ENCODE measurements at regions not wholly inside any gene's neighbourhood (a gene's known extent, or its start where the extent isn't known, plus 50 kb on each side); places are given as distances from the start of the nearest gene placed in this dataset.
A peak's percentile ranks its signal among the peaks of the same experiment; 100 is the strongest.

DNA sequence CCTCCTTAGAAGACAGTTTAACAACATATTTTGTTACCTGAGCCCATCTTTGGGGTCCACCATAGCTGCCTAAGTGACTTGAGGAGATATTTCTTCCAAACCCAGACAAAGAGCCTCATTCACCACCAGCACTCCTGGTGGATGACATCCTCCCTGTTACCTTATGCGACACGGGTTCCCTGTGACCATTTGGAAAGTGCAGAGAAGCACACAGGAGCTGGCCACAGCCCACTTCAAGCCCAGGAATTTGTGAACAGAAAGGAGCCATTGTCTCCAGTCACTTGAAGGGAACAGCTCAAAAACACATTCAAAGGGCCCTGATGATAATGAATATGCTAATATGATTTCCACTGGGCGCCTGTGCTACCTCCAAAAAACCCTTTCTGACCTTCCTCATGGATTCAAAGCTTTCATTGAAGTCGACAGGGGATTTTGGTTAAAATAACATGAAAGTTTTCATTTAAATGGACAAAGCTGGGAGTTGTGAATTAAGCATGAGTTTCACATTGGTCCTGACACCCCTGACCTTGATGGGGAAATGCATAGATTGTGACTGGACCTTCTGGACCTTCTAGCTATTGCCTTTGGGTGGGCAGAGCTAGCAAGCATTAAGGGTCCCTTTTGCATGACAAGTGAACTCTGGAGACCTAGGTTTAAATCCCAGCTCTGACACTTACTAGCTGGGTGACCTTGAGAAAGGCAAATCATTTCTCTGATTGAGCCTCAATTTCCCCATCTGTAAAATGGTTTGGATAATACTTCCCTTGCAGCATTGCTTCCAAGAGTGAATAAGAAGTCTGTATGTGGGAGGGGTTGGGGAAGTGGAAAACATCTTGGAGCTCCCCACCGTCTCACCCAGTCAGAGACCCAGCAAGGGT is 83.3 kb upstream of the SIRPA start:
- Mint-ChIP-seq H3K4me3 (peak overlapping the region; percentile 41), H3K27me3 (no peaks in the 10 kb centered on the region), H3K36me3 (ENCODE audit: low read depth) (peaks cover 9% of the 10 kb centered on the region)

DNA sequence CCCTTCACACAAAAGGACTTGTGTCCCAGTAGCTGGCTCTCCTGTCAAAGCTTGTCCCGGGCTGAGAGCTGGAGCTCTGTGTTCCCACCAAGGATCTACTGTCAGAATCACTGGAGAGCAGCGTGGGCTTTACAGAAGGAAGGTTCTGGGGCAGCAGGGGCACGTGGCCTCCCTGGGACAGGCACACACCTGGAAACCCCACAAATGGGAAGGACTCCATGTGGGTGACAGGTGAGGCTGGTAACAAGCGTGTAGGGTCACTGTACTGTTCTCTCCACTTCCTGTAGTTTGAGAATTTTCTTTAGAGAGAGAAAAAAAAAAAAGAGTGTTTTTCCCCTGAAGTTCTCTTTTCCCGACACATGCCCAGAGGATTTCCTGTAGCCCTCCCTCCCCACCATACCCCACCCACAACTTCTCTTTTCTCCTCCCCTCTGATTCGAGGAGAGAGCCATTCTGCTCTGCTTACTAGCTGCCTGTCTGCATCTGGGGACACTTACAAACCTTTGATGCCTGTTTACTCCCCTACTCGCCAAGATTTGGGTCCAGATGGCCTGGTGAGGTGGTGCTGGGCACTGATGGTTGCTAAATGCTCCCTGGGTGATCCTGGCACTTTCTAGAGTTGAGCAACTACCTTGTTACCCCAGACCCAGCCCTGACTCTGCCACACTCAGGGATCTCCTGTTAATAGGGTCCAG is 84.1 kb upstream of the SIRPA start:
- Mint-ChIP-seq H3K27me3 (no peaks in the 10 kb centered on the region), H3K4me3 (peak overlapping the region; percentile 41), H3K27ac (peak overlapping the region; percentile 94)

More for the DNA sequence above, 83.3 kb upstream of the SIRPA start:
- intact Hi-C loops (cut with micrococcal nuclease): no loop called here
- Mint-ChIP-seq H3K9me3 (no peaks in the 10 kb centered on the region), H3K4me1 (ENCODE audit: low read depth) (peaks cover 91% of the 10 kb centered on the region), H3K27ac (peak overlapping the region; percentile 94)

DNA sequence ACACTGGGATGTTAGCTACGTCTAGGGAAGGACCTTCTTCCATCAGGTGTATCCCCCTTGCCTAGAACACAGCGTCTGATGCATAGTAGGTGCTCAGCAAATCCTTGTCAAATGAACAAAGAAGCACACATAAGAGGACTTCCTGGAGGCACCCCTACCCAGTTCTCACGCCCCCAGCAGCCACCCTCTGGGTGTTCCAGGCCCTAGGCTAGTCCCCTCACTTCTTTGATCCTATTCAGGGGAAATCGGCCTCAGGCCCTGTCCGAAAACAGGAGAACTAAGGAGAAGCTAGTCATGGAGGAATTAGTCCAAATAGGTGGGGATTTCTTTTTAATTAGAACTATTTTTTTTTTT is 84.7 kb upstream of the SIRPA start:
- Mint-ChIP-seq H3K27ac (peak overlapping the region; percentile 94), H3K4me1 (ENCODE audit: low read depth) (peaks cover 86% of the 10 kb centered on the region), H3K9me3 (no peaks in the 10 kb centered on the region), H3K36me3 (ENCODE audit: low read depth) (peaks cover 9% of the 10 kb centered on the region), H3K4me3 (no peak overlapping the region), H3K27me3 (no peaks in the 10 kb centered on the region)
- intact Hi-C loops (cut with micrococcal nuclease): no loop called here

More for the DNA sequence above, 84.1 kb upstream of the SIRPA start:
- H3K4me1 Mint-ChIP-seq (ENCODE audit: low read depth): peaks cover 90% of the 10 kb centered on the region
- H3K36me3 Mint-ChIP-seq (ENCODE audit: low read depth): peaks cover 9% of the 10 kb centered on the region
- no peaks in the 10 kb centered on the region for H3K9me3 Mint-ChIP-seq
- intact Hi-C loops (cut with micrococcal nuclease): no loop called here

DNA sequence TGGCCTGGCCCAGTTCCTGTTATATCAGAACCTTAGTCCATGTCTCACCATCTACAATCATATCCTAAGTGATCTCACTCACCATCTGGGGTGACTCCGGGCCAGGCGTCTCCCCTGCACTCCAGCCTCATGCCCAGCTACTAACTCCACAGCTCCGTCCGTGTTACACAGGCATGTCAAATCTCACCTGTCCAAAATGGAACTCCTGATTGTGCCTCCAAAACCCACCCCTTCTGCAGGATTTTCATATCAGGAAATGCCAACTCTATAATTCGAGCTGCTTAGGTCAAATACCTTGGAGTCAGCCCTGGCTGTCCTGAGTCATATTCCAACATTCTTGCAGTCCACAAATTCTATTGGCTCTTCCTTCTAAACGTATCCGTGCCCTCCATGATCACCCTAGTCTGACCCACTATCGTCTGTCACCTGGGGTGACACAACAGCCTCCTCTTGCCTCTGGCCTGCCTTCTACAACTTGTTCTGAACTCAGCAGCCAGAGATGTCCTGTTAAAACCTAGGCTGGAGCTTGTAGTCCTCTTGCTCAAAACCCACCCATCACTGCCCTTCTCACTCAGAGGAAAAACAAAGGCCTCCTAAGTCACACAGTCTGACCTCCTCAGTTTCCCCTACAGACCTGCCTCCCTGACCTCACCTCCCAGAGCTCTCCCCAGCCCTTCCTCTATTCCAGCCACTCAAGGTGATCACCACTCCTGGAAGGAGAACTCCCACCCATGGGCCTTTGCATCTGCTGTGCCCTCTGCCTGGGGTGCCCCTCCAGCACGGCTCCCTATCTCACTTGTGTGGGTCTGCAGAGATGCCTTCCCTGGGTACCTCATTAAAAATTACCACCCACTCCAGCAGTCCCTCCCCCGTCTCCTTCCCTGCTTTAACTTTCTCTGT is 85.3 kb upstream of the SIRPA start:
- Mint-ChIP-seq H3K4me1 (ENCODE audit: low read depth) (peaks cover 87% of the 10 kb centered on the region), H3K9me3 (no peaks in the 10 kb centered on the region), H3K36me3 (ENCODE audit: low read depth) (peaks cover 9% of the 10 kb centered on the region), H3K4me3 (no peak overlapping the region), H3K27ac (peak overlapping the region; percentile 94), H3K27me3 (no peaks in the 10 kb centered on the region)
- intact Hi-C loops (cut with micrococcal nuclease): no loop called here

DNA sequence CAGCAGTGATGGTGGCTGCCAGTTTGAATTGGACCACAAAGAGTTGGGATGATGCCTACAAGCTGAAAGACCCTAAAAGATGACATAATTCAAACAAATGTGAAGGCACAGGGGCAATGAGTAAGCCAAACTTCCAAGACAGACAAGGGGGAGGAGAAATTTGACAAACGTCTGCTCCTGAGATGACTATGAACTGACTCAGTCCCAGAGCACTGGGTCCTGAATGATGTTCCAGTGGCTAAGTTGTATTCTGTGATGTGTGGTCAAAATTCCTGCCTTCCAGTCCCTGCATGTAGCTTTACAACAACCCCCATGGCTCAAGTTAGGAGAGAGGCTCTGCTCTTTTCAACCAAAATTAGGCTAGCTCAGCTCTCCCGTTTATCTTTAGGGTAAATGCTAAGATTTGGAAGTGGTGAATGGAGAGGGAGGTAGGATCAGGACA is 86.1 kb upstream of the SIRPA start:
- Mint-ChIP-seq H3K27ac (peak overlapping the region; percentile 94), H3K9me3 (no peaks in the 10 kb centered on the region), H3K36me3 (ENCODE audit: low read depth) (peaks cover 9% of the 10 kb centered on the region), H3K4me3 (no peak overlapping the region), H3K4me1 (ENCODE audit: low read depth) (peaks cover 89% of the 10 kb centered on the region), H3K27me3 (no peaks in the 10 kb centered on the region)
- intact Hi-C loops (cut with micrococcal nuclease): no loop called here

DNA sequence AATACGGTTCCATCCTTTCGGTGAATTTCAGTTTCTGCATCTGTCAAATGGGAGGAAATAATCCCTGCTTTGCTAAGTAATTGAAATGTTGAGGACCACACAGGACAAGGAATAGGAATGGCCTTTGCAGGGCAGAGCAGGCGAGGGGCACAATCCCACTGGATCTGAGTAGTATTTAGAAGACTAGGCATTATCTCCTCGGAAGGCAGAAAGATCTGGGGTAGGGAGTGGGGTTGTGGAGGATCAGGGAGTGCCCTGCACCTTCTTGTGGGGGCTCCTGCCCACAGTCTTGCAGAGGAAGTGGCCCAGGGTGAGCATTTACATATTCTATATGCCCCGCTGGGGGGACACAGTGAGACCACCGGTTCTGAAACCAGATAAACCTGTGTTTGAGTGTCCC is 87.1 kb upstream of the SIRPA start:
- intact Hi-C loops (cut with micrococcal nuclease): no loop called here
- no peak overlapping the region for H3K4me3 Mint-ChIP-seq
- H3K4me1 Mint-ChIP-seq (ENCODE audit: low read depth): peaks cover 84% of the 10 kb centered on the region
- H3K36me3 Mint-ChIP-seq (ENCODE audit: low read depth): peaks cover 9% of the 10 kb centered on the region
- no peaks in the 10 kb centered on the region for H3K27me3 Mint-ChIP-seq
- no peaks in the 10 kb centered on the region for H3K9me3 Mint-ChIP-seq
- peak overlapping the region; percentile 43 for H3K27ac Mint-ChIP-seq

DNA sequence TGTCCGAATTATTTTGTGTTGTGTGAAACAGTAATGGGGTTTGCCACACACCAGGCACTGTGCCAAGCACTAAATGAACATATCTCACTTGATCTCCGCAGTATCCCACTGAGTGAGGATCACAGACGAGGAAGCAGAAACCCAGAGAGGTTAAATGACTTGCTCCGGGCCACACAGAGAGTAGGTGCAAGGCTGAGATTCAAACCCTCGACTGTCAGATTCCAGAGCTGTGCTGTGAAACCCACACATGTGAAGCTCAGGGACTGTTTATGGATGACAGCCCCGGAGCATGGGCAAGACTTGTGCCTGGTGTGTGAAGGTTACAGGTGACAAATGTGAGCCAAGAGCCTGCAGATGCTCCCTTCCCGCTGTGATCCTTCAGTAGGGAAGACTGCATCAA is 87.8 kb upstream of the SIRPA start:
- Mint-ChIP-seq H3K9me3 (no peaks in the 10 kb centered on the region), H3K27me3 (no peaks in the 10 kb centered on the region), H3K4me1 (ENCODE audit: low read depth) (peaks cover 84% of the 10 kb centered on the region), H3K36me3 (ENCODE audit: low read depth) (peaks cover 9% of the 10 kb centered on the region), H3K27ac (peak overlapping the region; percentile 43), H3K4me3 (no peak overlapping the region)
- intact Hi-C loops (cut with micrococcal nuclease): no loop called here

DNA sequence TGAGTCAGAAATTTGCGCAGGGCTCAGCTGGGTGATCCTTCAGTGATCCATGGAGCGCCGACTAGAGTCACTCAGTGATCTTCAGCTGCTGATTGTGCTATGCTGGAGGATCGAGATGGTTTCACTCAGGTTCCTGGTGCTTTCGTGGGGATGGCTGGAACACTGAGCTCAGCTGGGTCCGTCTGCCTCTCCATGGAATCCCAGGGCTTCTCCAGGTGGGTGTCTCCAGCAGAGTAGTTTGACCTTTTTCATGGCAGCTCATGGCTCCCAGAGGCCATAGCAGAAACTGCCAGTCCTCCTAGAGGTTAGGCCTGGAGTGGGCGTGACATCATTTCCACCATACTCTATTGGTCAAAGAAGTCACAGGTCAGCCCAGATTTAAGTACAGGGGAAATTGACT is 88.8 kb upstream of the SIRPA start:
- Mint-ChIP-seq H3K36me3 (ENCODE audit: low read depth) (peaks cover 9% of the 10 kb centered on the region), H3K27ac (peak overlapping the region; percentile 43), H3K4me3 (no peak overlapping the region), H3K4me1 (ENCODE audit: low read depth) (peaks cover 84% of the 10 kb centered on the region), H3K27me3 (no peaks in the 10 kb centered on the region), H3K9me3 (no peaks in the 10 kb centered on the region)
- intact Hi-C loops (cut with micrococcal nuclease): no loop called here

DNA sequence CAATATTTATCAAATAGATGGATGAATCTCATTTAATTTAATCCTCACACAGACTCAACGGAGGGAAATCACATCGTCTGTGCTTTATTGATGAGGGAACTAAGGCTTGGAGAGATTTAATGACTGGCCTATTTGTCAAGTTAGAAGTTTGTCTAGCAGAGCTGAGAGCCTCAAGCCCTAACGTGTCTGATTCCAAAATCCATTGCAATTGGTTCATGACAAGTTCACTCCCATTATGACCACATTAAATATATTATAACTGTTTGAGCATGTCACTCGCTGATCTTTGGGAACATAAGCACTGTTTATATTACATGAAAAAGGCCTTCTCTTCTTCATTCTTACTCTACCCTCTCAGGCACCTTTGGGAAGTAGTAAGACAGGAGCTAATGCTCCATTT is 89.4 kb upstream of the SIRPA start:
- Mint-ChIP-seq H3K9me3 (no peaks in the 10 kb centered on the region), H3K4me1 (ENCODE audit: low read depth) (peaks cover 80% of the 10 kb centered on the region), H3K4me3 (no peak overlapping the region), H3K27ac (no peak overlapping the region), H3K27me3 (no peaks in the 10 kb centered on the region), H3K36me3 (ENCODE audit: low read depth) (peaks cover 9% of the 10 kb centered on the region)
- intact Hi-C loops (cut with micrococcal nuclease): no loop called here

DNA sequence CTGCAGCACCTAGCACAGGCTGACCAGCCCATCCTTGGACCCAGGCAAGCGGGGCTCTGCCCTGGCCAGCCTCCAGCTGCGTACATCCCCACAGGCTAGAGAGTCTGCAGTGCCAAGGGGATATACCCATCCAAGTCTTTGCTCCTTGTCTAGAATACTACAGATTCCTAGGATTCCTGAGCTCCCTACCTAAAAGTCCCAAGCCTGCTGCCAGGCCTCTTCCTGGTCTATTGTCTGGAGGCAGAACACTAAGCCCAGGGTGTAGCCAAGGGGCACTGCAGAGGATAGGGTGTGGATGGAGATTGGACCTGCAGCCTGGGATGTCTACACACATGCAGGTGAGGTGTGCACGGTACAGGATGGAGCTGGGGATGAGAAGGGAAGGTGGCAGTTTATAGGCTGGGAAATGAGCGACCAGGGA is 90.0 kb upstream of the SIRPA start:
- Mint-ChIP-seq H3K4me1 (ENCODE audit: low read depth) (peaks cover 77% of the 10 kb centered on the region), H3K4me3 (no peak overlapping the region), H3K27me3 (peaks cover 3% of the 10 kb centered on the region), H3K36me3 (ENCODE audit: low read depth) (peaks cover 5% of the 10 kb centered on the region), H3K9me3 (no peaks in the 10 kb centered on the region), H3K27ac (no peak overlapping the region)
- intact Hi-C loops (cut with micrococcal nuclease): no loop called here

DNA sequence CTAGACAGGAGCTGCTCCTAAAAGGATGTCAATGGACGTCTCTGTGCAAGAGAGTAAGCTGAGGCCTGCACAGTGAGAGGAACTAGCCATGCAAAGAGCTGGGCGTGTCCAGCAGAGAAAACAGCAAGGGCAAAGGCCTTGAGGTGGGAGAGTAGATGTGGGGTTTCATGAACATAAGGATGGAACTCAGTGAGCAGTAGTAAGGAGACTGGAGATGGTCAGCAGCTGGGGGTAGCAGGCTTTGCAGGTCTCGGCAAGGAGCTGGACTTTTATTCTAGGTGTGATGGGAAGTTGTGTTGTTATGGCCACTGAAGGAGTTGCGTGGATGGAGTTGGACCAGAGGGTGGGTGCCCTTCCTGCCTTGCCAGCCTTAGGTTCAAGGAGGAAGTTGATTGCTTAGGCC is 90.7 kb upstream of the SIRPA start:
- Mint-ChIP-seq H3K36me3 (ENCODE audit: low read depth) (no peaks in the 10 kb centered on the region), H3K27me3 (peaks cover 6% of the 10 kb centered on the region), H3K27ac (peak overlapping the region; percentile 94), H3K4me1 (ENCODE audit: low read depth) (peaks cover 76% of the 10 kb centered on the region), H3K9me3 (no peaks in the 10 kb centered on the region), H3K4me3 (no peak overlapping the region)
- intact Hi-C loops (cut with micrococcal nuclease): loop anchor here (5.0 kb wide), 3 partner anchors 42 to 78 kb away; no protein-coding TSS in a partner anchor

DNA sequence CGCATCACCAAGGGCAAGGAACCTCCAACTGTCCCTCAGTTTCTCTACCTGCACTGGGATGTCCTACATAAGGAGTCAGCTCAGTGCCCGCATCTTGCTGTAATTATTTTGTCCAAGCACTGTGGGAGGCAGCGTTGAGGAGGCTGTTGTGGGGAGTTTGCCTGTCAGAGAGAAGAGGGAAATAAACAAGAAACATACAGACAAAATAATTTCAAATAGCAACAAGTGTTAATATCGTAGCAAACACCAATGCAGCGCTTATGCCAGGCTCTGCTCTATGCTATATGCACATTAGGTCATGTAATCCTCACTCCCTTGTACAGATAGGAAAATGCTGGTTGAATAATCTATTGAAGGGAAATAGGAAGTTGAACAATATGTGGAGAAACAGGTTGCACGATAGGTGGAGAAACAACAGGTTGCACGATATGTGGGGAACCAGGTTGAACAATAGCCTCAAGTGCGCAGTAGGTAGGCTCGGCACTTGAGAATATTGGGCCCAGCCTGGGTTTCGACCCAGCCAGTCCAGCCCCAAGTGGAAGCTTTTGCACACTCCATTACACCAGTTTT is 91.2 kb upstream of the SIRPA start:
- H3K36me3 Mint-ChIP-seq (ENCODE audit: low read depth): no peaks in the 10 kb centered on the region
- H3K4me1 Mint-ChIP-seq (ENCODE audit: low read depth): peaks cover 71% of the 10 kb centered on the region
- intact Hi-C loops (cut with micrococcal nuclease): loop anchor here (2.0 to 5.0 kb wide), 5 partner anchors 17 to 93 kb away; no protein-coding TSS in a partner anchor
- peak overlapping the region; percentile 94 for H3K27ac Mint-ChIP-seq
- H3K4me3 Mint-ChIP-seq: peak overlapping the region; percentile 71
- peaks cover 6% of the 10 kb centered on the region for H3K27me3 Mint-ChIP-seq
- no peaks in the 10 kb centered on the region for H3K9me3 Mint-ChIP-seq
